ENCODE measurements at regions not wholly inside any gene's neighbourhood (a gene's known extent, or its start where the extent isn't known, plus 50 kb on each side); places are given as distances from the start of the nearest gene placed in this dataset.

GRCh38 chr9:761793-762560 lies 79.5 kb upstream of the DMRT1 start:
- TF ChIP-seq TAF1 (IDR thresholded peaks at IDR 0.05; ENCODE audit: low read depth, low read length) (no peak), POLR2A (IDR thresholded peaks at IDR 0.05; ENCODE audit: low read depth, low read length) (no peak), POLR2AphosphoS5 (IDR thresholded peaks at IDR 0.05; ENCODE audit: low read depth, low read length) (no peak), SPI1 (IDR thresholded peaks at IDR 0.05; ENCODE audit: low read depth, low read length) (no peak)

Measured in GM12891 (cell line).